HG02943 (cell line): ENCODE measurements at regions not wholly inside any gene's neighbourhood (a gene's known extent, or its start where the extent isn't known, plus 50 kb on each side); places are given as distances from the start of the nearest gene placed in this dataset.
"Not testable (repeated sequence)": the region's sequence is repeated elsewhere in the genome, so short reads cannot be mapped to it uniquely, and the experiment has no call there.

Source experiments
- ATAC-seq: cut with Tn5 transposase; IDR thresholded peaks from one replicate; pipeline ENCODE4 v1.9.1; 2021; ENCODE audit warnings: mild to moderate bottlenecking, low read depth, moderate library complexity; ENCODE audit not compliant: unreplicated experiment

DNA sequence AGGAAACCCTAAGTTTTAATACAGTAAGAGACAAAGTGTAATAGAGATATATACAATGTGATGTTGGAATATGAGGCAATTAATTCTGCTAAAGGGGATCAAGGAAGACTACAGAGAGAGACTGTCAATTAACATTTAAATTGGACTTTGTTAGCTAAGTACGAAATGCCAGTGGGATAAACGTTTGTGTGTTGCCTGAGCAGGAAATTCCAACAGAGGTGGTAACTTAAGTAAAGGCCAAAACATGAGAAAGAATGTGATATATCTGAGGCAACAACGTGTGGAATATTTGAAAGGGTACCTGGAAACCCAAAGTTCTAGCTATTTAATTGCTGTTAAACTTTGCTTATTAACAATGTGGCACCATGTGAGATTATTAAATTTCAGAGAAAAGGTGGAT is 1666.9 kb upstream of the WWC1 start:
- no peak for ATAC-seq

DNA sequence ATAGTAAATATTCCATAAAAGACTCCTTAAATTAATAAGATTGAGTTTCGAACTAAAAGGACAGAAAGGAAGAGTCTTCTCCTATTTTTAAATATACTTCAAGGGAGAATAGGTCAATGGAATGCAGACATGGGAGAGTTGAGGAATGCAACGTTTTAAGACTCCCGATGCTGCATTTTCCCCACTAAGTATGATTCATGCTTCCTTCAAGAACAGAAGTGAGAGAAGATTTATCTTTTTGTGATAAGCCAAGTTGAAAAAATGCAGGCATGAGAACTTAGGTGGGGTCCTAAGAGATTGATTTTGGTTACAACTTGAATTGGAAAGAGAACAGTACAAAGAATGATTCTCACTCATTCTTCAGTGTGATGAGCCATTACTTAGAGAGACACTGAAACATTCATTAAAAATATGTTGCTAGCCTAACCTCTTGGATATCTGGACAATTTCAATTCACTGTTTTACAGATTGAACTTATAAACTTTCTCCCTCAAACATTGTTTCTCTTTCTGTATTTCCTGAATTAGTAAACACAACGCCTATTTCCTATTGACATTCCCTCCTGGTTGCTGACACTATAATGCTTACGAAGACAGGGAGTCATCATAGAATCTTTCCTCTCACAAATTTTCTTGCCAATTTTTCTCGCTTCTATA is 1666.1 kb upstream of the WWC1 start:
- ATAC-seq = no peak

DNA sequence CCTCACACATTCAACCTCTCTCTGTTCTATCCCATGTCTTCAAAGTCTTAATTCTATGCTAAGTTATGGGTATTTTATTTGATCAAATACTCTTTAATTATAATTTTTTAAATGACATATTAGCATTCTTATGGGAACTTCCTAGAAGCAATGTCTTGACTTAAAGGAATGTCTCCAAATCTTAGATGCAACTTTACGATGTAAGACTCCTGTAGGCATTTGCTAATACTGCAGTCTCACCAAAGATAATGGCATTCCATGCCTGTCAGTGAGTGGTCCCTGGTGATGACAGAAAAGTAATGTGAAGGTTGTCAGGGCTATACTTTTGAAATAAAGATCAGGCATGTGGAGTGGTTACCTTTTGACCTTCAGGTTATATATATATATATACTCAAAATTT is 1654.2 kb upstream of the WWC1 start:
- no peak for ATAC-seq

DNA sequence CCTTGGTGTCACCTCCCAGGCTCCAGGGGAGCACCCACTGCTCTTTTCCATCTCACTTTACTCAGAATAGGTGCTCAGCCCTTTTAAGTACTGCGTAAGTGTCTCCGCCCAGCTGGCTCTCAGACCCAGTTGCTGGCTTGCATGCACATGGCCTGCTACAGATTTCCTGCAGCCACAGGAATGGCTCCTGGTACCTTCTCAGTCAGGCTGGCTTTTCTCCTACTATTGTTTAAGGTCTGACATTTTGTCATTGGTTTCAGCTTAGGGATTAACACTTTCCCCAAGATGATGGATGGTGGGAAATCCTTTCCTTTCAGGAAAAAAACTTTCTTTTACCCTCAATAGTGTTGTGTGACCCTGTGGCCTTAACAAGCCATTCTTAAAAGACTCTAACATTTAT is 1652.3 kb upstream of the WWC1 start:
- no peak for ATAC-seq

DNA sequence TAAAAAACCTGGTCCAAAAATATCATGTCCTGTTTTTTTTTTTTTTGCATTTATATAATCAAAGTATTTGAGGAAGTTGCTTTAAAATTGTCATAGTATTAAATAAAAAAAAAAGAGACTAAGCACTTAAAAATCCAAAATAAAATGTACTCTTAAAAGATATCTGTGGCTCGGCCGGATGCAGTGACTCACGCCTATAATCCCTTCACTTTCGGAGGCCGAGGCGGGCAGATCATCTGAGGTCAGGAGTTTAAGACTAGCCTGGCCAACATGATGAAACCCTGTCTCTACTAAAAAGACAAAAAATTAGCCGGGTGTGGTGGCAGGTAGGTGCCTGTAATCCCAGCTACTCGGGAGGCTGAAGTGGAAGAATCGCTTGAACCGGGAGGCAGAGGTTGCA is 1651.3 kb upstream of the WWC1 start:
- ATAC-seq = not testable (repeated sequence)

DNA sequence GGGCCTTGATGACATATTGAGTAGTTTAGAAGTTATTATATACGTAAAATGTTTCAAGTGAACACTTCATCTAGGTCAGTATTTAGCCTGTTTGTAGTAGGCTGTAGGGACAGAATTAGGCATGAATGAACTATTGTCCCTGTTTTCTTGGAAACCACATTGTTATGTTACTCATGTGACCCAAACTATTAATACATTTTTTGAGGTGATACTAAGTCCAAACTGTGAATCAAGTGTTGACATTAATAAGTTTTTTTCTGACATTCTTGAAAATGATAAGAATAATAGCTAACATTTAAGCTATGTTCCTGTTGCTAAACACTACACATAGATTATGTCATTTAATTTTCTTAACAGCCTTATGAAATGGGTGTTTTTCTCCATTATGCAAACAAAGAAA is 1642.7 kb upstream of the WWC1 start:
- ATAC-seq = no peak

DNA sequence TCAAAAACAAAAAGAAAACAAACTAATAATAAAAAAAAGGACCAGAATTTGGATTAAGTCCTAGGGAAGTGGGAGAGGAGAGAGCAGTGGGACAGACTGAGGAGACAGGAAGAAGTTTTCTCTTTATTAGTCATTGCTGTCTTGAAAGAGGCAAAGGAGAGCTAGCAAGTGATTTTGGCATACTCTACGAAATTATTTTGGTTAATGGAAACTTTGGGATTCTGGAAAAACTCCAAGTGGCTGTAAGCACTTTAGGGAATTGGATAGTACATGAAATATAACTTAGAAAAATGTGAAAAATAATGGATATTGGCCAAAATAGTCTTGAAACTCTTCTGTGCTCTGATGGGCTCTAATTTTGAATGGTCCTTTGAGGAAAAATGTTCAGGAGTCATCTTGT is 1641.8 kb upstream of the WWC1 start:
- no peak for ATAC-seq

DNA sequence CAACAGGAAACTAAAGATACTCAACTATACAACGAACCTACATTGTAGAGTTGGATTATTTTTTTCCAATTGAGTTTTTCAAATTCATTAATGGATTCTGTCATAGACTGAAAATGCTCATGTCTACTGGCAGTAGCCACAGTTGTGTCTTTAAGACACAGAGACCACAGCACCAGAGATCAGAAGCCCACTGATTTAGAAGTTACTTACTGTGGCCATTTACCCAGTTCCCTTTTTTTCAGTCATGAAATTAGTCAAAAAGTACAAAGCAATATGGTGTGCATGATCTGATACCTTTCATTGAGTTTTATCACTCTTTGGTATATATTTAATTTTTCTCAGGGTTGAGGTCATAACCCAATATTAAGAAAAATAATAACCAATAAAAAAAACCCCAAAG is 1640.2 kb upstream of the WWC1 start:
- no peak for ATAC-seq

DNA sequence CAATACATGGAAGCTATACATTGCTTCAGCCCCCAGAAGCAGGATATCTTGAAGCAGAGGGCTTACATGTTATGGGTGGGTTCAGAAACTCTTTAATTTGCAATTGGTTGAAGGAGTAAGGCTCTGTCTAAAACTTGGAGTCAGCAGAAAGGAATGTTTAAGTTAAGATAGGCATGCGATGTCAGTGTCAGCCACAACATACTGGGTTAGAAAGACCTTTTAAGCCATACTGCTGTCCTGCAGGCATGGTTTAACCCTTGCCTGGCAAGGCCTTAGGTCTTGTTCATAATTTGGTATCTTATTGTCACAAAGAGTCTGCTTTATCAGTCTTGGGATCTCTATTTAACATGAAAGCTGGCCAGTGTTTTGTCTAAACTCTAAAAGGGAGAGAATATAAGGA is 1619.6 kb upstream of the WWC1 start:
- no peak for ATAC-seq

DNA sequence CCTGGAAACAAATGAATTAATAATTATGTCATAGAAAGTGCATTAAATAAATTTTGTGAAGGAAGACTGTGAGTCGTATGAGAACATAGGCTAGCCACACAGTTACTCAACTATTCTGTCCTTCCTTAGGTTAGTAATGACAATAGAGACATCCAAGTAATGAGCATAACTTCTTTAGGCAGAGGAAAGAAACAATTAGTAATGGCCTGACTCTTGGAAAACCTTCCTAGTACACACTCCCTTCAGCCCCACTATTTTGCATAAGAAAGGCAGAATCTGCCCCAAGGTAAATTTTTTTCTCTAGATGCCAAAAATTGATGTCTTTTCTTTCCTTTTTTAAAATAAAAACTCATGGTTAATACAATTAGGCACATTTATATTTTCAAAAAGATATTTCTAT is 1619.0 kb upstream of the WWC1 start:
- ATAC-seq = no peak

DNA sequence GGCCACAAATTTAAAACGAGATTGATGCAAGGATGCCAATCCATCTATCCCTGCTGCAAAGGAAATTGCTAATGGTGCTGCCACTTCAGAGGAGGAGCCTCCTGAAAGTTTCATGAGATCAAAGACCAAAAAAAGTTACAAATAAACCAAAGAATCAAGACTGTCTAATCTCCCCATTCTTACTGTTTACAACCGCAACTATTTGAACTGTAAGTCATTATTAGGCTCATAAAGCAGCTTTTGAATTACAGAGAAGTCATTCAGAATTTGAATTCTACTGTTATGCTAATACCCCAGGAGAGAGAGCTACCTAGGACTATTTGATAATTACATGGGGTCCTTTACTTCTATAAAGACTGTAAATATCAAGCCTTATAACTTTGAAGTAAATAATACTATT is 1613.6 kb upstream of the WWC1 start:
- no peak for ATAC-seq

DNA sequence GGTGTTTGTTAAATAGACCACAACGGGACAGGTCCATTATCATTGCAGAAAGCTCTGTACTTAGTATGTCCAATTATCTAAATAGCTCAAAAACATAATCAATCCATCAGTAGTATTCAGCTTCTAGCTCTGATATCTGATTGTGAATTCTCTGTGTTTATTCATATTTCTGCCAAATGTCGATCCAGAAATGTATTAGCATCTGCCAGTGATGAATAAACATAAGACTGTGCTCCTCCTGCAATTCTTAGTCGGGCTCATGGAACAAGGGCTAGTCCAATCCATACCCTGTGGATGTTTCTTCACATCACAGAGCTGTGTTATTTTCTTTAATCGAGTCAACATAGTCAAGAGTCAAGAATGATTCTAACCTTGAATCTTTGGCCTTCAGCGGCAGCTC is 1612.1 kb upstream of the WWC1 start:
- ATAC-seq = no peak

DNA sequence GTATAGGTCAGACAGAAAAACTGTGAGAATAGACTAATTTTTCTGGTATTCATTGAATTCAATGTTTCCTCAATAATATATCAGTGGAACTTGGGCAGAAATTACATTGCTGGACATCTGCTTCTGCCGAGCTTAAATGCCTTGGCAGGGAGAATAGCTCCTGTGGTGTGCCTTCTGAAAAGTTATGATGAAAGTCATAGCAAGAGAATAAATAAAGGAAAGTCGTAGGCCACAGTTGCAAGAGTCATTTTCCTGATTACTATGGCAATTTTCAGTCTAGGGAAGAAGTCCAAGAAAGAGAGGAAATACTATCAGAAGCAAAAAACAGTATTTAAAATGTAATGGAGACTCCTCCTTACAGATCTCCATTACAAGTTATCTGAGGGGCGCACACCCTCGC is 1596.1 kb upstream of the WWC1 start:
- ATAC-seq = no peak

DNA sequence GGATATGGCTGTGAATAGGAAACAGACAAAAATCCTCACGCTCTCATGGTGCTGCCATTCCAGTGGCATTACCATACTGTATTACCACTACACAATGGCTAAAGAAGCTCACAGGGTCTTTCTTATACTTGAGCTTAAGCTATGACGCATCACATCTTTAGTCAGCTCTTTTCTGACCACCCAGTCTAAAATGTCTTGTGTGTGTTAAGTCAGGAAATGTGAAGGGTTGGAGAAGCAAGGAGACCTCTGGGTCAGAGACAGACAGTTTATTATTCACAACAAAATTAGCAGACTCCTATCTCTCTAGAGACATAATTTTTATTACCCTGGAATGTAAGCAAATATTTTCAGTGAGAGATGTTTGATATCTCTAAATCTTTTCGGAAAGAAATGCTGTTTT is 1583.2 kb upstream of the WWC1 start:
- no peak for ATAC-seq

DNA sequence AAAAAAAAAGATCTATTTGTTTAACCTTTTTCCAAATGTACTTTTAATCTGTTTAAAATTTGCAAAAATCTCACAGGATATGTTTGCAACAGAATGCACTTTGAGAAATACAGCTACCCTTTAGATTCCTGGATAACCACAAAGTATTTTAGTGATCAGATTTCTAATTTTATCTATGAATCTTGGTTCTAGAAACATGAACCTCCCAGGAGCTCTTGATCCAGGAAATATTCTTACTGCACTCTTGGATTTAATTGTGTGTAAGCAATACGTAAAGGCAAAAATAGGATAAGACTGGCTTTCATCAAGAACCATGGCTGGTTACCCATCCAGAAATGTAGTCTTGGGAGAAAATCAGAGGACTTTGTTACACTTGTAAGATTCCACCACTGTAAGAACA is 1581.8 kb upstream of the WWC1 start:
- no peak for ATAC-seq

DNA sequence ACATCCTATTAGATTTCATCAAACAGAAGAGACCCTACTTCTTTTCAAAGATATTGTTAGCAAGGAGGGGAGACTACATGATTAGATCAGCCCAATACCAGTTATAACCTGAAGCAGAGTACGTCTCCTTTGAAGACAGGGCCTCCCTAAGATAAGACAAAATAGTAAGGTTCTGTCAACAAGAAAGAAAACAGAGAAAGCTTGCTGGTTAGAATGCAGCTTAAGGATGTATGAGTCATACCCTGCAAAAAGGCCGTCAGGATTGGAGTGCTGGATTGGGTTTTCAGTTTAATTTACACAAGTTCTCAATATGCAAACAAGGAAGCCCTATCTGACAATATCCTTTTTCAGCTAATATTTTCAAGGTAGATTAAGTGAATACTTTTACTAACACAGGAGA is 1581.2 kb upstream of the WWC1 start:
- no peak for ATAC-seq

DNA sequence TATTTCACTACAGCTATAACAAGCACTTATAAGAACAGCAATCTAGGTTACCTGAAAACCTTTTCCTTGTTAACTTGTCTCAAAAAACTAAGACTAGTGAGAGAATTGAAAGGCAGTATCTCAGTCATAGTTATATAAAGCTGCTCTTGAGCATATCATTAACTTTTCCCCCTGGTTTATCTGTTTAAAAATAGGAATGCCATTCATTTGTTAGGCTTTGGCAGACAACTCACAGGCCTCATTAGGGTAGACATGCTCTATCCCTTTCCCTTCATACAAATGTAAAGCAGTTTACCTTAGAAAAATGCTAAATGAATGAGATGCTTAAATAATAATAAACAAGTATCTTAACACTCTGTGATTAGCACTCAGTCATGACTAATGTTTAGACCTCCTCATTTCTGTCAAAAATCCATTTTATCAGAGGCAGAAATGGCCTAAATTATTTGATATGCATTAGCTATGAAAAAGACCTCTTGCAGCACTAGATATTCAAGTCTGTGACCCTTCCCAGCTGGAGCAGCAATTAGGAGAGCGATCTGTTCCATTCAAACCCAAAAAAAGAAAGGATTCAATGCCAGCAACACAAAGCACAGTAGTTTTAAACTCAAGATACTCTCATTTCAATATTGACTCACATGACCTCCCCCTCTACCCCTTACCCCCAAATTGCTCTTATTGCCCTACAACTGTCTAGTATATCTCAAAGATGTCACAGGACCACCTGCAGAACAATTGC is 1578.8 kb upstream of the WWC1 start:
- ATAC-seq = no peak

DNA sequence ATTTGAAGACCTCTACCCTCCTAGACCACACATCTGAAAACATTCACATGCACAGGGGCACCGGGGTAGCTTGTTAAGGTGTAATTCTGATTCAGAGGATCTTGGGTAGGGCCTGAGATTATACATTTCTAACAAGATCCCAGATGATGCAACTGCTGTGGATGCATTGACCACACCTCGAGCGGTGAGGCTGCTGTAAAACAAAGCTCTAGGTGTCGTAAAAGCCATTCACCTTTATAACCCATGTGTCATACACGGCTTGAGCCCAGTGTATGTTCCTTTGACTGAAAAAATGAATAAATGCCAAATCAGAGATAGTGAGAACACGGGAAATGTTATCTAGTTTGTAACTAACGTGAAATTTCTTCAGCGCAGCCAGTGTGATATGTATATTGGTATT is 1578.2 kb upstream of the WWC1 start:
- ATAC-seq = no peak

DNA sequence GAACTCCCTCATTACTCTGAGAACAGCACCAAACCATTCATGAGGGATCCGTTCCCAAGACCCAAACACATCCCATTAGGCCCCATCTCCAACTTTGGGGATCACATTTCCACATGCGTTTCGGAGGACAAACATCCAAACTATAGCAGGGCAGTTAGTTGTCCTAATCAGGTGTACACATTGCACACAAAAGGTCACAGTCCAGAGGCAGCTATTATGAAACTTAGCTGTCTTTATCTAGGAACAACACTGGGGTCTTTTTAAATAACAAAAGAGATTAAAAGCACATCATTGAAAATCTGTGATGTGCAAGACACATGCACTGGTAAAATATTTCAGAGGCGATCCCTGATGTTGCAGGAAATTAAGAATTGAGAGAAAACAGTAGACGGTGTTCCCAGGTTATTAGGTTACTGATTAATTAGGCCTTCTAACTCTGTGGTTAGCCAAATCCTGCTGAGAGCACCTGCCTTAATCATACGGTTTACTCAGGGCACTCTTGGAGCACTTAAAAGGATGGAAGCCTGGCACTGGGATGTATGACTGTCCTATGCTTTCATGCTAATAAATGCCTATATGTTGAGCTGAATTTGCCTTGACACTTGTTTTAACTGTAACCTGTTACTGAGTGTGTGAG is 1574.5 kb upstream of the WWC1 start:
- no peak for ATAC-seq

DNA sequence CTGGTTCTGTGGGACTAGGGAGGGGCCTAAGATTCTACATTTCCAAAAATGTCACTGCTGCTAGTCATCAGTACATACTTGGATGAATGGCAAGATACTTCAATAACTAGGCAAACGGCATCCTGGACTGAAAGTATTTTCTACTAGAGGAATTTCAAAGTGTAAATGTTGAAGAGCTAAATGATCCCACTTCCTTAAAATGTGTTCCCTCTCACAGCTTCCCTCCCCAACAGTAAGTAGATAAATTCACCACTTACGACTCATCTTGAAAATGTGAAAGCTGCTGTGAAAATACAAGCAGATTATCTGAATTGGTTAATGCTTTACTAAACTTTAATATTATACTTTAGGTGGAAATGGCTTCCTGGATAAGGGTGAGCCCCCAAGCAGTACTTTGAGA is 1571.5 kb upstream of the WWC1 start:
- ATAC-seq = no peak

DNA sequence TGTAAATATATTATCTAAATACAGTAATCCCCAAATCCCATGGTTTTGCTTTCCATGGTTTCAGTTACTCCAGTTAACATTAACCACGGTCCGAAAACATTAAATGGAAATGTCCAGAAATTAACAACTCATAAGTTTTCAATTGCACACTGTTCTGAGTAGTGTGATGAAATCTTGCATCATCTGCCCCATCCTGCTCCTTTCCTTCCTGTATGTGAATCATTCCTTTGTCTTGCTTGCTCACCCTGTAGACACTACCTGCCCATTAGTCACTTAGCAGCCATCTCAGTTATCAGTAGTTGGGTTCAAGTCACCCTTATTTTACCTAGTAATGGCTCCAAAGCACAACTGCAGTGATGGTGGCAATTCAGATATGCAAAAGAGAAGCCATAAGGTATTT is 1568.5 kb upstream of the WWC1 start:
- ATAC-seq = no peak

DNA sequence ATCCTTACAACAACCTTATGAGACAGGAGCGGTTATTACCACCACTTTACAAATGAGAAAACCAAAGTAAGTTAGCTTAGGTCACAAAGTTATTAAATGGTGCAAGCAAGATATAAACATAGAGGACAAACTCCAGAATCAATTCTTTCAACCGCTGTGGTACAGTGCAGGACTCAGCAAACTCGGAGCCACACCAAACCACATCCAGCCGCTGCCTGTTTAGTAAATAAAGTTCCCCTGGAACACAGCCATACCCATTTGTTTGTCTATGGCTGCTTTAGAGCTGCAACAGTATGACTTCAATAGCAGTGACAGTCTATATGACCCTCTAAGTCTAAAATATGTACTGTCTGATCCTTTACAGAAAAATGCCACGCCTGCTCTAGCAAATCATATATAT is 1567.2 kb upstream of the WWC1 start:
- no peak for ATAC-seq
